OCI-LY3 (cell line): ENCODE measurements at regions not wholly inside any gene's neighbourhood (a gene's known extent, or its start where the extent isn't known, plus 50 kb on each side); places are given as distances from the start of the nearest gene placed in this dataset.

Experiments used
- H2AFZ ChIP-seq: fragments of 200-600, 300-600 bp; shearing (Covaris generic); 2 replicates; pipeline ENCODE4 v1.6.0; 2014; ENCODE audit warnings: antibody characterized with exemption, low read depth, low read length
- H3K27ac ChIP-seq: fragments of 200-600, 300-600 bp; sonication (generic); 2 replicates; pipeline ENCODE4 v1.5.1; 2014; ENCODE audit warnings: mild to moderate bottlenecking, low read length, moderate library complexity, mixed read lengths
- H3K27me3 ChIP-seq: fragments of 200-600, 300-600 bp; sonication (generic); 2 replicates; pipeline ENCODE4 v1.6.1; 2014; ENCODE audit warnings: low read depth, low read length, mixed read lengths
- H3K36me3 ChIP-seq: fragments of 200-600, 300-600 bp; sonication (generic); replicated peaks from 2 replicates; pipeline ENCODE3; 2014; ENCODE audit warnings: low read depth, low read length, mixed read lengths
- H3K4me1 ChIP-seq: fragments of 300-600, 200-600 bp; sonication (generic); 2 replicates; pipeline ENCODE4 v1.6.1; 2014; ENCODE audit warnings: low read length, mixed read lengths
- H3K4me2 ChIP-seq: fragments of 200-600, 300-600 bp; sonication (generic); 2 replicates; pipeline ENCODE4 v1.6.1; 2014; ENCODE audit warnings: low read length, mixed read lengths
- H3K4me3 ChIP-seq: fragments of 300-600, 200-600 bp; sonication (generic); 2 replicates; pipeline ENCODE4 v1.5.1; 2014; ENCODE audit warnings: antibody characterized with exemption, mild to moderate bottlenecking, low read length, moderate library complexity
- H3K79me2 ChIP-seq: fragments of 300-600, 200-600 bp; shearing (Covaris generic); 2 replicates; pipeline ENCODE4 v1.6.1; 2014; ENCODE audit warnings: mild to moderate bottlenecking, low read length, mixed read lengths
- H3K9ac ChIP-seq: fragments of 300-600, 200-600 bp; shearing (Covaris generic); 2 replicates; pipeline ENCODE4 v1.6.0; 2014; ENCODE audit warnings: mild to moderate bottlenecking, low read length, moderate library complexity
- H3K9me3 ChIP-seq: fragments of 200-600, 300-600 bp; shearing (Covaris generic); 2 replicates; pipeline ENCODE4 v1.6.1; 2014; ENCODE audit warnings: low read length, mixed read lengths; ENCODE audit not compliant: insufficient read depth
- H4K20me1 ChIP-seq: fragments of 200-600, 300-600 bp; sonication (generic); 2 replicates; pipeline ENCODE4 v1.6.1; 2016; ENCODE audit warnings: low read length, mixed read lengths; ENCODE audit not compliant: insufficient read depth
- CTCF ChIP-seq: fragments of 200-600, 300-600 bp; sonication (generic); IDR thresholded peaks from 2 replicates; pipeline ENCODE4 v1.5.1; 2014; ENCODE audit warnings: antibody characterized with exemption, low read length, low read depth
- EZH2phosphoT487 ChIP-seq: fragments of 200-600 bp; shearing (Covaris generic); IDR thresholded peaks from 2 replicates; pipeline ENCODE4 v1.6.1; 2018; ENCODE audit warnings: antibody characterized with exemption, mixed run types, low read depth

GRCh38 chr1:58978096-58978495 lies 194.2 kb upstream of the JUN start:
- no peak for TF ChIP-seq EZH2phosphoT487
- TF ChIP-seq CTCF: no peak
- no peak overlapping the region for H3K27ac ChIP-seq
- no peaks in the 10 kb centered on the region for H4K20me1 ChIP-seq
- H3K79me2 ChIP-seq: no peaks in the 10 kb centered on the region
- no peaks in the 10 kb centered on the region for H3K36me3 ChIP-seq
- H3K4me2 ChIP-seq: no peak overlapping the region
- H3K27me3 ChIP-seq: no peaks in the 10 kb centered on the region
- H2AFZ ChIP-seq: no peak overlapping the region
- H3K4me1 ChIP-seq: 0 out of 2 replicates have a peak, but pooled peaks cover 3% of the 10 kb centered on the region
- H3K4me3 ChIP-seq: no peak overlapping the region
- H3K9me3 ChIP-seq: no peaks in the 10 kb centered on the region
- no peak overlapping the region for H3K9ac ChIP-seq

- H3K4me2 ChIP-seq: no peak overlapping the region
These were observed 195.2 kb upstream of the JUN start for GRCh38 chr1:58979086-58979485.

GRCh38 chr1:58979677-58980076 lies 195.8 kb upstream of the JUN start:
- TF ChIP-seq EZH2phosphoT487: no peak
- TF ChIP-seq CTCF: no peak
- H3K4me3 ChIP-seq: no peak overlapping the region
- no peak overlapping the region for H2AFZ ChIP-seq
- no peak overlapping the region for H3K27ac ChIP-seq
- H3K9me3 ChIP-seq: no peaks in the 10 kb centered on the region
- 0 out of 2 replicates have a peak, but pooled peaks cover 3% of the 10 kb centered on the region for H3K4me1 ChIP-seq
- no peak overlapping the region for H3K9ac ChIP-seq
- H3K36me3 ChIP-seq: no peaks in the 10 kb centered on the region
- no peaks in the 10 kb centered on the region for H4K20me1 ChIP-seq
- no peaks in the 10 kb centered on the region for H3K79me2 ChIP-seq
- H3K27me3 ChIP-seq: no peaks in the 10 kb centered on the region
- no peak overlapping the region for H3K4me2 ChIP-seq

More at GRCh38 chr1:58979086-58979485, 195.2 kb upstream of the JUN start:
- H3K79me2 ChIP-seq: no peaks in the 10 kb centered on the region
- no peaks in the 10 kb centered on the region for H3K9me3 ChIP-seq
- H3K4me3 ChIP-seq: no peak overlapping the region
- H3K4me1 ChIP-seq: 0 out of 2 replicates have a peak, but pooled peaks cover 3% of the 10 kb centered on the region
- TF ChIP-seq CTCF: no peak
- no peak for TF ChIP-seq EZH2phosphoT487
- H3K27ac ChIP-seq: no peak overlapping the region
- no peak overlapping the region for H2AFZ ChIP-seq
- no peak overlapping the region for H3K9ac ChIP-seq
- no peaks in the 10 kb centered on the region for H3K36me3 ChIP-seq
- no peaks in the 10 kb centered on the region for H4K20me1 ChIP-seq
- no peaks in the 10 kb centered on the region for H3K27me3 ChIP-seq

GRCh38 chr1:58981392-58981791 lies 197.5 kb upstream of the JUN start:
- no peaks in the 10 kb centered on the region for H3K9me3 ChIP-seq
- no peaks in the 10 kb centered on the region for H3K79me2 ChIP-seq
- H3K4me2 ChIP-seq: no peak overlapping the region
- TF ChIP-seq EZH2phosphoT487 (no peak), CTCF (no peak)
- H4K20me1 ChIP-seq: no peaks in the 10 kb centered on the region
- no peak overlapping the region for H3K4me3 ChIP-seq
- H3K4me1 ChIP-seq: 0 out of 2 replicates have a peak, but pooled peaks cover 3% of the 10 kb centered on the region
- H2AFZ ChIP-seq: no peak overlapping the region
- no peak overlapping the region for H3K9ac ChIP-seq
- H3K36me3 ChIP-seq: no peaks in the 10 kb centered on the region
- H3K27ac ChIP-seq: no peak overlapping the region
- no peaks in the 10 kb centered on the region for H3K27me3 ChIP-seq
